ENCODE measurements at regions not wholly inside any gene's neighbourhood (a gene's known extent, or its start where the extent isn't known, plus 50 kb on each side); places are given as distances from the start of the nearest gene placed in this dataset.

DNA sequence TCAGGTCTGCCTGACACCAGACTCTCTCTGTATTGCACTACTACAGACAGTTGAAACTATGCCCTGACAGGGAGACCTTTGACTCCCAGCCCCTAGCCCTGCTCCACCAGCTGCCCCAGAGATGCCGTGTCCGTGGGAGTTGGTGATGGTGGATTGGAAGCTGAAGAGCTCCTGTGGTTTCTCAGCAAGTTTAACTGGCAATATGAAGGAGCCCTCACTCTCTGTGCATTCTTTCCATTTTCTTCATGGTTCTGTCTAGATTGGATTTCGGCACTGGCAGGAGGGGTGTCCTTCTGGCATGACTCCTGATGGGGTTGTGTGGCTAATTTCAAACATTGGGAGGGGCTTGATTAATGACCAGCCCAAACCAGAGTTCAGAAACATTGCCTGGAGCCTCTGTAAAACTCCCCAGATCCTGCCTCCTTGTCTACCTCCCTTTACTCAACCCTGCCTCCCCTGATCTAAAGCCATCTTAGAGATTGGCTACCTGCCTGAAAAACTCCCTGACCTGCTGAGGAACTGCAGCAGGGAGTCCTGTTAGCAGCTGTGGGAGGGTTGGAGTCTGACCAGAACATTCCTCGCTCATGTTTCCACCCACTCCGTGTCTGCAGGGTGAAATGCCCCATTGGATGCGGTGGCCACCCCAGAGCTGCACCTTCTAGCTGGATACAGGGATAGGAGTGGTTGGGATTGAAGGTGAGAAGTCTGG lies 206.9 kb upstream of the SPRED2 start:
- TF ChIP-seq, protein P1, sequence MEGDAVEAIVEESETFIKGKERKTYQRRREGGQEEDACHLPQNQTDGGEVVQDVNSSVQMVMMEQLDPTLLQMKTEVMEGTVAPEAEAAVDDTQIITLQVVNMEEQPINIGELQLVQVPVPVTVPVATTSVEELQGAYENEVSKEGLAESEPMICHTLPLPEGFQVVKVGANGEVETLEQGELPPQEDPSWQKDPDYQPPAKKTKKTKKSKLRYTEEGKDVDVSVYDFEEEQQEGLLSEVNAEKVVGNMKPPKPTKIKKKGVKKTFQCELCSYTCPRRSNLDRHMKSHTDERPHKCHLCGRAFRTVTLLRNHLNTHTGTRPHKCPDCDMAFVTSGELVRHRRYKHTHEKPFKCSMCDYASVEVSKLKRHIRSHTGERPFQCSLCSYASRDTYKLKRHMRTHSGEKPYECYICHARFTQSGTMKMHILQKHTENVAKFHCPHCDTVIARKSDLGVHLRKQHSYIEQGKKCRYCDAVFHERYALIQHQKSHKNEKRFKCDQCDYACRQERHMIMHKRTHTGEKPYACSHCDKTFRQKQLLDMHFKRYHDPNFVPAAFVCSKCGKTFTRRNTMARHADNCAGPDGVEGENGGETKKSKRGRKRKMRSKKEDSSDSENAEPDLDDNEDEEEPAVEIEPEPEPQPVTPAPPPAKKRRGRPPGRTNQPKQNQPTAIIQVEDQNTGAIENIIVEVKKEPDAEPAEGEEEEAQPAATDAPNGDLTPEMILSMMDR (IDR thresholded peaks at IDR 0.05; ENCODE audit: borderline replicate concordance, insufficient read depth, low read depth, low read length), result no peak
- H3K4me3 ChIP-seq (ENCODE audit: low read depth, low read length), result no peak overlapping the region

GRCh38 chr2:65638443-65638842 lies 206.0 kb upstream of the SPRED2 start:
- H3K4me3 ChIP-seq (ENCODE audit: low read depth, low read length), result no peak overlapping the region

DNA sequence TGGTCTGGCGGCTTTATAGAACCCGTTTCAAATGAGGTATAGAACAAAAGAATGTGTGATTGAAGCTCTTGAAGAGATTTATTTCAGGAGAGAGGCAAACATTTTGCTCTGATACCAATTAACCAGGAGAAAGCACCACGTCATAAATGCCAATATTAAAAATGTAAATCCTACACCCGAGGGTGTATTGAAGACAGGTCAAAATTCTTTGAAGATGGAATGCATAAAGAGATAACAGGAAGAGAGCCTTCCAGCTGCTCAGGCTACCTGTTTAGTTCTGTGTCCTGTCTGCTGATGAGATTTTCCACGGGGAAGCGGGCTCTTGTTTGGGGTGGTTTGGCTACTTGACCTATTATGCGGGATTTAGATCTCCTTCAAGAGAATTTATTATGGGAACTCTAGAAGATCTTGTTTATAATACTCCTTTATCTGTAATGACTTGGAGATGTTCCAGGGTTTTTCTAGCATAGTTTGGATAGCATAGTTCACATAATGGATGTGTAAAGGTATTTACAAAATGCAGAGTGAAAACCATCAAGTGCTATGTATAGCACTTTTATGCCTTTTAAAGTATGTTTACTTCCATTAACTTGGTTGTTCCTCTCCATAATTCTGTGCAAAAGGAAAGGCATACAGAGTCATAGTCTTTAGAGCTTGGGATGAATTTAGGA lies 204.5 kb upstream of the SPRED2 start:
- TF ChIP-seq, protein P1 (IDR thresholded peaks at IDR 0.05; ENCODE audit: borderline replicate concordance, insufficient read depth, low read depth, low read length), result no peak
- no peak overlapping the region for H3K4me3 ChIP-seq (ENCODE audit: low read depth, low read length)

More at GRCh38 chr2:65638443-65638842, 206.0 kb upstream of the SPRED2 start:
- TF ChIP-seq, protein P1 (IDR thresholded peaks at IDR 0.05; ENCODE audit: borderline replicate concordance, insufficient read depth, low read depth, low read length), result peak; percentile 28; the same call in 1 of the 2 replicates

DNA sequence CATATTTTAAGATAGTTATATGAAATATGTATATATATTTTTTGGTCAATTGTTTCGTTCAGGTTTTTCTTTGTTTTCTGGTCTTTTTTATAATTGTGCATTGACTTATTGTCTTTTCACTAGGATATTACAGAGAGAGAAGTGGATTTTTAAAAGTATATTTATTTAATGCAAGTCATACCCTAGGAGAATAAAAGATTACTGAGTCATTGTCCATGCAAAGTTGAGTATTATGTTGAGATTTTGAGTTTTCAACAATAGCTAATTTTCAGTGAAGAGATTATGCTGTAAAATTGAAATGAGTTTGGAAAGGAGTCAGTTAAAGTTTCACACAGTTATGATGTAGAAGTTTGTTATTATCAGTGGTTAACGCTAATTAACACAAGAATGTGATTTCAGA lies 203.6 kb upstream of the SPRED2 start:
- TF ChIP-seq, protein P1 (IDR thresholded peaks at IDR 0.05; ENCODE audit: borderline replicate concordance, insufficient read depth, low read depth, low read length), result no peak
- no peak overlapping the region for H3K4me3 ChIP-seq (ENCODE audit: low read depth, low read length)

- H3K4me3 ChIP-seq (ENCODE audit: low read depth, low read length), result no peak overlapping the region
- TF ChIP-seq, protein P1 (IDR thresholded peaks at IDR 0.05; ENCODE audit: borderline replicate concordance, insufficient read depth, low read depth, low read length), result no peak
These were observed 201.9 kb upstream of the SPRED2 start for GRCh38 chr2:65634304-65634703.

DNA sequence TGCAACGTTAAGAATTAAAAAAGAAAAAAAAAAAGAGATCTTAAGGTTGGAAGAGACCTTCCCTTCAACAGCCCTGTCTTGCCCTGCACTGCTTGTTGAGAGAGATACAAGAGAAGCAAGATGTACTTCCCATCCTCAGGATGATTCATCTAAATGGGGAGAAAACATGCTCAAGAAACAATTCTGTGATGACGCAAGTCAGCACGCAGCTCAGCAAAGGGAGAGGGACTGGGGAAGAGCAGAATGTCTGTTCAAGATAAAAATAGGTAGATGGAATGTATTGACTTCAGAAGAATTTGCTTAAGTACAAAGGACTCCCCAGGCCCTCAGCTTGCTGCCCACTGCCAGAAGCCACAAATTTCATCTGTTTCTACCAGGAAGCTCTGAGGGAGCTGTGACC lies 198.2 kb upstream of the SPRED2 start:
- no peak overlapping the region for H3K4me3 ChIP-seq (ENCODE audit: low read depth, low read length)
- TF ChIP-seq, protein P1 (IDR thresholded peaks at IDR 0.05; ENCODE audit: borderline replicate concordance, insufficient read depth, low read depth, low read length), result no peak

DNA sequence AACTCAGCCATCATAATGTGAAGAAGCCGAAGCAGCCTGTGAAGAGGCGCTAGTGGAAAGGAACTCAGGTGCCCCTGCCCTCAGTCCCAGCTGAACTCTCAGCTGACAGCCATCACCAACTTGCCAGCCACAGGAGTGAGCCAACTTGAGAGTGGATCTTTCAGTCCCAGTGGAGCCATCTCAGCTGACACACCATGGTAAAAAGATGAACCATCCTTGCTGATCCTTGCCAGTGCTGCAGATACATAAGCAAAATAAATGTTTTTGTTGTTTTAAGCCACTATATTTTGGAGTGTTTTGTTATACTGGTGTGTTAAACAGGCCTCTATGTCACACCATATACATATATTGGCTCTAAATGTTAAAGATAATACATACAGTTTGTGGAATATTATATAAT lies 195.8 kb upstream of the SPRED2 start:
- no peak overlapping the region for H3K4me3 ChIP-seq (ENCODE audit: low read depth, low read length)
- TF ChIP-seq, protein P1 (IDR thresholded peaks at IDR 0.05; ENCODE audit: borderline replicate concordance, insufficient read depth, low read depth, low read length), result no peak
